HEK293T (cell line): ENCODE measurements at regions not wholly inside any gene's neighbourhood (a gene's known extent, or its start where the extent isn't known, plus 50 kb on each side); places are given as distances from the start of the nearest gene placed in this dataset.

ENCODE experiments used
- CTCF ChIA-PET: fragments of 350-600 bp; formaldehyde crosslinking; extraction: SDS; loops from one replicate; lab custom pipeline; 2021; ENCODE audit warnings: antibody characterized with exemption, inconsistent platforms; lab: Yijun Ruan, JAX
- POLR2A ChIA-PET: fragments of 350-600 bp; formaldehyde crosslinking; extraction: SDS; loops from one replicate; lab custom pipeline; 2020; ENCODE audit warnings: antibody characterized with exemption, inconsistent platforms; lab: Yijun Ruan, JAX
- DNase-seq: peaks from one replicate; pipeline ENCODE4 v3.0.0; 2012; ENCODE audit warnings: mixed read lengths; ENCODE audit errors: extremely low spot score
- ARNT ChIP-seq: fragments of 450-650 bp; IDR thresholded peaks from 2 replicates; pipeline ENCODE4 v1.6.1; 2017; ENCODE audit warnings: mild to moderate bottlenecking
- BHLHE40 ChIP-seq: fragments of 450-650 bp; IDR thresholded peaks from 2 replicates; pipeline ENCODE4 v1.6.1; 2016; ENCODE audit warnings: mild to moderate bottlenecking, moderate library complexity, borderline replicate concordance
- CTBP1 ChIP-seq: fragments of 450-650 bp; IDR thresholded peaks from 2 replicates; pipeline ENCODE4 v1.6.1; 2016; ENCODE audit warnings: borderline replicate concordance
- ELF4 ChIP-seq: fragments of 450-650 bp; IDR thresholded peaks from 2 replicates; pipeline ENCODE4 v1.6.1; 2017; ENCODE audit warnings: antibody characterized with exemption
- FOXA1 ChIP-seq: fragments of 450-650 bp; IDR thresholded peaks from 2 replicates; pipeline ENCODE4 v1.6.1; 2016; ENCODE audit warnings: mild to moderate bottlenecking
- FOXK2 ChIP-seq: fragments of 450-650 bp; IDR thresholded peaks from 2 replicates; pipeline ENCODE4 v1.6.1; 2016; ENCODE audit warnings: mild to moderate bottlenecking
- FOXM1 ChIP-seq: fragments of 450-650 bp; IDR thresholded peaks from 2 replicates; pipeline ENCODE4 v1.6.1; 2017; ENCODE audit warnings: mild to moderate bottlenecking, borderline replicate concordance
- HDGF ChIP-seq: fragments of 450-650 bp; IDR thresholded peaks from 2 replicates; pipeline ENCODE4 v1.6.1; 2017; ENCODE audit warnings: antibody characterized with exemption, borderline replicate concordance
- L3MBTL2 ChIP-seq: fragments of 450-650 bp; conservative IDR thresholded peaks from 2 replicates; pipeline ENCODE4 v1.6.1; 2016; ENCODE audit warnings: mild to moderate bottlenecking
- LEF1 ChIP-seq: fragments of 450-650 bp; IDR thresholded peaks from 2 replicates; pipeline ENCODE4 v1.6.1; 2017; ENCODE audit warnings: mild to moderate bottlenecking, borderline replicate concordance
- NFRKB ChIP-seq: fragments of 450-650 bp; IDR thresholded peaks from 2 replicates; pipeline ENCODE4 v1.6.1; 2016; ENCODE audit warnings: mild to moderate bottlenecking, moderate library complexity
- PKNOX1 ChIP-seq: fragments of 450-650 bp; IDR thresholded peaks from 2 replicates; pipeline ENCODE4 v1.6.1; 2016
- SP1 ChIP-seq: fragments of 450-650 bp; IDR thresholded peaks from 2 replicates; pipeline ENCODE4 v1.6.1; 2017
- SUZ12 ChIP-seq: fragments of 450-650 bp; IDR thresholded peaks from 2 replicates; pipeline ENCODE4 v1.6.1; 2016; ENCODE audit warnings: mild to moderate bottlenecking
- TARDBP ChIP-seq: fragments of 450-650 bp; IDR thresholded peaks from 2 replicates; pipeline ENCODE4 v1.6.1; 2016
- ZNF384 ChIP-seq: fragments of 450-650 bp; IDR thresholded peaks from 2 replicates; pipeline ENCODE4 v1.6.1; 2016

GRCh38 chr5:8320244-8320643 is 451.3 kb downstream of the MTRR start:
- ChIA-PET CTCF (no interaction called here), POLR2A (no interaction called here)
- no peak for TF ChIP-seq BHLHE40
- TF ChIP-seq SP1 = no peak
- TF ChIP-seq TARDBP = no peak
- TF ChIP-seq HDGF = no peak
- no peak for TF ChIP-seq LEF1
- no peak for TF ChIP-seq ELF4
- TF ChIP-seq CTBP1 = no peak
- TF ChIP-seq FOXK2 = no peak
- no peak for TF ChIP-seq SUZ12
- no peak for DNase-seq

- ChIA-PET CTCF (no interaction called here), POLR2A (no interaction called here)
- DNase-seq = no peak
- TF ChIP-seq ELF4 (no peak), PKNOX1 (no peak), NFRKB (no peak), LEF1 (no peak), FOXM1 (no peak), FOXA1 (no peak)
Measured at GRCh38 chr5:8321272-8321671, 452.3 kb downstream of the MTRR start.

GRCh38 chr5:8322484-8322883 is 453.5 kb downstream of the MTRR start:
- ChIA-PET CTCF (no interaction called here), POLR2A (no interaction called here)
- TF ChIP-seq NFRKB = no peak
- no peak for TF ChIP-seq SP1
- no peak for TF ChIP-seq ZNF384
- TF ChIP-seq ELF4 = no peak
- no peak for TF ChIP-seq LEF1
- no peak for DNase-seq

GRCh38 chr5:8327016-8327415 is 458.1 kb downstream of the MTRR start:
- TF ChIP-seq ELF4 = no peak
- no peak for TF ChIP-seq FOXA1
- TF ChIP-seq HDGF = no peak
- TF ChIP-seq FOXK2 = no peak
- TF ChIP-seq PKNOX1 = no peak
- no peak for TF ChIP-seq NFRKB
- TF ChIP-seq TARDBP = no peak
- no peak for TF ChIP-seq SP1
- no peak for TF ChIP-seq ZNF384
- no peak for TF ChIP-seq SUZ12
- TF ChIP-seq LEF1 = no peak
- TF ChIP-seq FOXM1 = no peak
- POLR2A ChIA-PET = no interaction called here
- CTCF ChIA-PET = no interaction called here
- DNase-seq = no peak

GRCh38 chr5:8329773-8330172 is 460.8 kb downstream of the MTRR start:
- ChIA-PET POLR2A (no interaction called here), CTCF (no interaction called here)
- DNase-seq = no peak
- TF ChIP-seq FOXK2 (no peak), NFRKB (no peak), ELF4 (no peak), TARDBP (no peak), PKNOX1 (no peak), FOXA1 (no peak), ZNF384 (no peak), HDGF (no peak), LEF1 (no peak), ARNT (no peak), SP1 (no peak), CTBP1 (no peak), FOXM1 (no peak), BHLHE40 (no peak), SUZ12 (no peak), L3MBTL2 (no peak)

GRCh38 chr5:8332666-8333445 is 463.9 kb downstream of the MTRR start:
- DNase-seq = no peak
- no peak for TF ChIP-seq FOXK2
- TF ChIP-seq SP1 = no peak
- TF ChIP-seq ARNT = no peak
- no peak for TF ChIP-seq LEF1
- no peak for TF ChIP-seq FOXA1
- TF ChIP-seq L3MBTL2 = no peak
- TF ChIP-seq PKNOX1 = no peak
- TF ChIP-seq HDGF = no peak
- TF ChIP-seq BHLHE40 = no peak
- no peak for TF ChIP-seq ELF4
- no peak for TF ChIP-seq ZNF384
- TF ChIP-seq TARDBP = no peak
- TF ChIP-seq NFRKB = no peak
- TF ChIP-seq SUZ12 = no peak
- no peak for TF ChIP-seq FOXM1
- TF ChIP-seq CTBP1 = no peak
- CTCF ChIA-PET = no interaction called here
- POLR2A ChIA-PET = no interaction called here
